NCI-H524 (cell line): ENCODE measurements at regions not wholly inside any gene's neighbourhood (a gene's known extent, or its start where the extent isn't known, plus 50 kb on each side); places are given as distances from the start of the nearest gene placed in this dataset.
"Not testable (repeated sequence)": the region's sequence is repeated elsewhere in the genome, so short reads cannot be mapped to it uniquely, and the experiment has no call there.

Experiments
- DNase-seq, 2 experiments: peaks; one replicate each; lab custom pipeline; 2025; lab: John Stamatoyannopoulos, UW

DNA sequence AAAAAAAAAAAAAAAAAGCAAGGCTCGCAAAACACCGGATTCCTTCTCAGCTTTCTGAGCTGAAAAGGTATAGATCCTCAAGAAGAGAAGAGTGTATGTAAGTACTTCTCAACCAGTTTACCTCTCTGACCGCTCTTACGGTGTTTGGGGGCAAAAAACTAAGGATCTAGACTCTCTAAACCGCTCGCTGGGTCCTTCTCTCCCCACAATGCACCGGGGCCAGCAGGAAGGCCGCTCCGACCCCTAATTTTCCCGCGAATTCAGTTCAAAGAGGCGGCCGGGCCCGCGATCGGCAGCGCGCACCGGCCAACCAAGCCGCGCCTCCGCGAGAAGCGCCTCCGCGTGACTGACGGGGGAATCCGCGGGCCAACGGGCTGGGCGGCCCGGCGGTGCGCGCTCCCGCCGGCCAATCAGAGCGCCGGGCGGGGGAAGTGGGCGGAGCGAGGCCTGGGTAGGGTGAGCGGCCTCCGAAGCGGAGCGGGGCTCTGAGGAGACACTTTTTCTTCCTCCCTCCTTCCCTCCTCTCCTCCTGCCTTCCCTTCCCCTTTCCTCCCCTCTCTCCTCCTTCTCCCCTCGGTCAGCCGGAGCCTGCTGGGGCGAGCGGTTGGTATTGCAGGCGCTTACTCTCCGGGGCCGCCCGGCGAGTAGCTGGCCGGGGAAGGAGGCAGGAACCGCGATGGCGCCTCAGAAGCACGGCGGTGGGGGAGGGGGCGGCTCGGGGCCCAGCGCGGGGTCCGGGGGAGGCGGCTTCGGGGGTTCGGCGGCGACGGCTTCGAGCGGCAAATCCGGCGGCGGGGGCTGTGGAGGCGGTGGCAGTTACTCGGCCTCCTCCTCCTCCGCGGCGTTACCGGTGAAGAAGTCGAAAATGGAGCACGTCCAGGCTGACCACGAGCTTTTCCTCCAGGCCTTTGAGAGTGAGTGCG, 93.0 kb downstream of the CRLF3 start:
- DNase-seq: peak; percentile 82 to 91

DNA sequence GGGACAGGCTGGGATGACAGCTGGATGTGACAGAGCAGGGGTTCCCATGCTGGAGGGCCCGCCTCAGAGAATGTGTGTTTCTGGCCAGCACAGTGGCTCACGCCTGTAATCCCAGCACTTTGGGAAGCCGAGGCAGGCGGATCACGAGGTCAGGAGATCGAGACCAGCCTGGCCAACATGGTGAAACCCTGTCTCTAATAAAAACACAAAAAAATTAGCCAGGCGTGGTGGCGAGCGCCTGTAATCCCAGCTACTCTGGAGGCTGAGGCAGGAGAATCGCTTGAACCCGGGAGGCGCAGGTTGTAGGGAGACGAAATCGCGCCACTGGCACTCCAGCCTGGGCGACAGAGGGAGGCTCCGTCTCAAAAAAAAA, 93.7 kb downstream of the CRLF3 start:
- peak in 1 of 2 experiments; percentile 64 for DNase-seq

DNA sequence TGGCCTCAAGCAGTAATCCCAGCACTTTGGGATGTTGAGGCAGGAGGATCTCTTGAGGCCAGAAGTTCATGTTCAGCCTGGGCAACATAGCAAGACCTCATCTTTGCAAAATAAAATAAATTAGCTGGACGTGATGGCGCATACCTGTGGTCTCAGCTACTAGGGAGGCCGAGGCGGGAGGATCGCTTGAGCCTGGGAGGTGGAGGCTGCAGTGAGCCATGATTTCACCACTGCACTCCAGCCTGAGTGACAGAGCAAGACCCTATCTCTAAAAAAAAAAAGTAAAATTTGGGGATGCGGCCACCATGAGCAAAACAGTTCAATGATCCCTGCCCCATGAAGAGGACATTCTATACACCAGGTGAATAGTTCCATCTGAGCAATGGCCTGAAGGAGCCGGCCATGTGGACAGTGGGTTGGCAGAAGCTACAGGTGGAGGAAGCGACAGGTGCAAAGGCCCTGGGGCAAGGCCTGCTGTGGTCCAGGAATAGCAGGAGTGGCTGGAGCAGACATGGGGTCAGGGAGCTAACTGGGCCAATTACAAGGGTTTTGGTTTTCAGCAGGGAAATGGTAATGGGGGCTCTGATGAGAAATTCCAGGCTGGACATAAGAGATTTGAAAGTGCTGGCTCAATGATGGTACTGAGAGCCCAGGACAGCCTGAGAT, 94.2 kb downstream of the CRLF3 start:
- not testable (repeated sequence) for DNase-seq

DNA sequence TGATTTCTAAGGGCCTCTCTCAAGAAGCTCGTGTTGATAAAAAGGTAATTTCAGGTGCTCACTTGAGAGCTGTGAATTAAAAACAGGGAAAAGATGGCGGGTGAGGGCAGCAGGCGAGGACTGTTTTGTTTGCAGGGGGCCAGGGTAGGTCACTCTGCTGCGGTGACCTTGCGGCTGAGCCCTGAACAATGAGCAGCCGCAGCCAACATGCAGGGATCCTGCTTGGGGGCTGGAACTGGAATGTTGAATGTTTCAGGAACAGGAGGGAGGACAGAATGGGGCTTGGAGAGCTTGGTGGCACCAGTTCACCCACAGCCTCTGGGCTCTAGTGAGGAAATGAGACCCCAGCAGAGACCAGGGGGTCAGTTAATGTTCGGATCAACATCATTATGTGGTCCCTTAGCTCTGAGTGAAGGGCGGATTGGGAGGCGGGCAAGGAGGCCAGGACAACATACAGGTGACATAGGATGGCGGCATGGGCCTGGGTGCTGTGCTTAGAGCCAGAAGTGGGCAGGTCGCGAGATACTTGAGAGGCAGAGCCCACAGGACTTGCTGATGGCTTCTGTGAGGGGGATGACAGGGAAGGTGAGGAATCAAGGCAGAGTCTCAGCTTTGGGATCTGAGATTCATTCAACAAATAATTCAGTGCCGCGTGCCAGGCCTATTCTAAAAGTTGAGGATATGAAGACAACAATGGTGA, 94.9 kb downstream of the CRLF3 start:
- not testable (repeated sequence) for DNase-seq

DNA sequence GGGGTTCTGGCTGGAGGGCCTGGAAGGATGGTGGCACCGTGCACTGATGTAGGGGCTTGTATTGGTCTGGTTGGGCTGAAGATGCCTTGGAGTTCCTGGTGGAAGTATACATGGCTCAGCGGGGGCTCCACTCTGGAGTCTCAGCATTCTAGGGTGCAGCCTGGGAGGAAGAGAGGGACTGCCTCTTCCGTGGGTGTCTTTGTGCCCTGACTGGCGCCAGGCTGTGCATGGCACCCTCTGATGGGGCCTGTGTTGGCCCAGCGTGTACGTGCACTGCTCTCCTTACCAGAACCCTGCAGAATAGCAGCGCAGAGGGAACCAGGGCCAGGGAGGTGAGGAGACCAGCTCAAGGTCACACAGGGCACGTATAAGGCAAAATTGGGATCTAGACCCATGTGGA, 97.0 kb downstream of the CRLF3 start:
- DNase-seq: not testable (repeated sequence)

DNA sequence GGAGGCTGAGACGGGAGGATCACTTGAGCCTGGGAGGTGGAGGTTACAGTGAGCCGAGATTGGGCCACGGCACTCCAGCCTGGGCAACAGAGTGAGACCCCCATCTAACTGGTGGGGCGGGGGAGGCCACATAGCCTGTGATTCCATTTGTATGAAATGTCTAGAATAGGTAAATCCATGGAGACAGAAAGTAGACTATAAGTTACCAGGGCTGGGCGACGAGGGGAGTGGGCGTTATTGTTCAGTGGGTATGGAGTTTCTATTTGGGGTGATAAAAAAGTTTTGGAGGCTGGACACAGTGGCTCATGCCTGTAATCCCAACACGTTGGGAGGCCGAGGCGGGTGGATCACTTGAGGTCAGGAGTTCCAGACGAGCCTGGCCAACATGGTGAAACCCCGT, 97.8 kb downstream of the CRLF3 start:
- not testable (repeated sequence) for DNase-seq

DNA sequence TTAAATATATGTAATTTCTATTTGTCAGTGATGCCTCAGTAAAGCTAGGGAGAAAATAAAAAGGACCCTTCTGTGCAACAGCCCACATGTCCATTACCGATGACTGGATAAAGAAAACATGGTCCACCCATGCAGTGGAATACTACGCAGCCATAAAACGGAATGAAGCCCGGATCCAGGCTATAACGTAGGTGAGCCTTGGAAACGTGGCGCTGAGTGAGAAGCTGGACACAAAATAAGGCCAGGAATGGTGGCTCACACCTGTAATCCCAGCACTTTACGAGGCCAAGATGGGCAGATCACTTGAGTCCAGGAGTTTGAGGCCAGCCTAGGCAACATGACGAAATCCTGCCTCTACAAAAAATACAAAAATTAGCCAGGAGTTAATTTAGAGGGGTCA, 98.2 kb downstream of the CRLF3 start:
- DNase-seq: not testable (repeated sequence)

DNA sequence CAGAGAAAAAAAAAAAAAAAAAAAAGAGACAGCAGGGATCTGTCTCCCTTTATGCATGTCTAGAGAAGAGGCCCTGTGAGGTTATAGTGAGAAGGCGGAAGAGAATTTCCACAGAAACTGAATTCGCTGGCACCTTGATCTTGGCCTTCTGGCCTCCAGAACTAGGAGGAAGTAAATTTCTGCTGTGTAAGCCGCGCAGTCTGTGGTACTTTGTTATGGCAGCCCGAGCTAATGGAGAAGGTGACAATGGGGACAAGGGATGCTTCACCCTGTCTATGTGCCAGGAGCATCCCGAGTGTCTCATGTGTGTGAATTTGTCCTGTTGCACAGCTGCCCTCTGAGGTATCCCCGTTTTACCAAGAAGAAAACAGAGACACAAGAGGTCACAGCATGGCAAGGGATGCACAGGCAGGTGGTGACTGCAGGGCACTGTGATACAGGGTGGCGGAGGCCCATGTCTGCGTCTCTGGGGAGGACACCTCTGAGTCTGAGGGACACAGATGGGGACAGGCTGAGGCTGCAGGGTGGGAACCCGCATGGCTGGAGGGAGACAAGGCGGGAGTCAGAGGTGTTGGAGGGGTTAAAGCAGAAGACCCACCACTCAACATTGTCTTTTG, 100.3 kb downstream of the CRLF3 start:
- not testable (repeated sequence) for DNase-seq

DNA sequence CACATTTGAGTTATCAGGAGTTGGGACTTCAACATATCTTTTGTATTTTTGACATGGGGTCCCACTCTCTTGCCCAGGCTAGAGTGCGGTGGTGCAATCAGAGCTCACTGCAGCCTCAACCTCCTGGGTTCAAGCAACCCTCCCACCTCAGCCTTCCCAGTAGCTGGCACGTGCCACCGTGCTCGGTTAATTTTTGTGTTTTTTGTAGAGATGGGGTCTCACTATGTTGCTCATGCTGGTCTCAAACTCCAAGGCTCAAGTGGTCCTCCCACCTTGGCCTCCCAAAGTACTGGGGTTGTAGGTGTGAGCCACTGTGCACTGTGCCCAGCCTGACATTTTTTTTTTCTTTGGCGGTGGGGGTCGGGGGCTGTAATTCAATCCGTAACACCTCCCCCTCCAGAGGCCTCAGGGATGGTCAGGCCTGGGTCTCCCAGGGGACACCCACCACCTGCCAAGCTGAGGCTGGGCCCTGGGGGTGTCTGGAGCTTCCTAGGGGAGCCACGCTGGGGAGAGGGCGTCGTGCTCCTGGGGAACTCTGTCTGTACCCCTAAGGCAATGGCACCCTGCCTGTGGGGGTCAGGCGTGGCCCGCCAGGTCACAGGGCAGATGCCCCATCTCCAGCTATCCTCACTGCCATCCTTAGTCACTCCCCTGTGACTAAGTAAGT, 102.2 kb downstream of the CRLF3 start:
- DNase-seq: not testable (repeated sequence)

DNA sequence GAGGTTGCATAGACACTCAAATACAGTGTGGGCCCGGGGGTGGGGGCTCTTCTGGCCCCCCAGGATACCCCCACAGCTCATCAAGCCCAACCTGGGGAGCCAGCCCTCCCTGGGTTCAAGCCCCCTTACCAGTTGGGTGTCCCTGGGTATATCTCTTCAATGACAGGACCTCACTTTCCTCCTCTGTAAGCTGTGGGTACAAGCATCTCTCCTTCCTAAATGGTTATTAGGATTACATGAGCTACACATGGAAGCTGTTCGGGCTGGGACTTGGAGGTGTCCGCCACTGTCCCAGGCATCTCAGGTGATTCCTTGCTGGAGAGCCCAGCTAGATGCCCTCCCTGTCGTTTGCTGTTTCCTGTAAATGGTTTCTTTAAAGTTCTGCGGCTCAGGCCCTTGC, 103.5 kb downstream of the CRLF3 start:
- not testable (repeated sequence) for DNase-seq

DNA sequence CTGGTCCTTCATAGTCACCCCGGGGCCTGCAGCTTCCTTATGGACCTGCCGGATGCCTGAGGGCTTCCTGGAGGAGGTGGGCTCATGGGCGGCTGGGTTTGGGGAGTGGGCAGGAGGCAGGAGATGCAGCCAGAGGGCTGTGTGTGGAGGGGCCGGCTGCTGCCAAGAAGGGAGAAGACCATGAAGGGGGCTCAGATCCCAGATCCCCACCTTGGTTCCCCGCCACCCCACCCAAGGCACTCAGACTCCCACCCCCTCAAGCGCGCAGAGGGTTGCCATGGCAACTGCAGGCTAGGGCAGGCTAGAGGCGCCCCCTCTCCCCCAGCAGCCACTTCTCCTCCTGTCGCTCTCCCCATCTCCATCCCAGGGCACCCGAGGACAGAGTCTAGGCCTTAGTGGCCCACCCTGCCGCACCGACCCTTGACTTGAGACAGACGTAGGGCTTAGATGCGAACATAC, 104.5 kb downstream of the CRLF3 start:
- DNase-seq: no peak

DNA sequence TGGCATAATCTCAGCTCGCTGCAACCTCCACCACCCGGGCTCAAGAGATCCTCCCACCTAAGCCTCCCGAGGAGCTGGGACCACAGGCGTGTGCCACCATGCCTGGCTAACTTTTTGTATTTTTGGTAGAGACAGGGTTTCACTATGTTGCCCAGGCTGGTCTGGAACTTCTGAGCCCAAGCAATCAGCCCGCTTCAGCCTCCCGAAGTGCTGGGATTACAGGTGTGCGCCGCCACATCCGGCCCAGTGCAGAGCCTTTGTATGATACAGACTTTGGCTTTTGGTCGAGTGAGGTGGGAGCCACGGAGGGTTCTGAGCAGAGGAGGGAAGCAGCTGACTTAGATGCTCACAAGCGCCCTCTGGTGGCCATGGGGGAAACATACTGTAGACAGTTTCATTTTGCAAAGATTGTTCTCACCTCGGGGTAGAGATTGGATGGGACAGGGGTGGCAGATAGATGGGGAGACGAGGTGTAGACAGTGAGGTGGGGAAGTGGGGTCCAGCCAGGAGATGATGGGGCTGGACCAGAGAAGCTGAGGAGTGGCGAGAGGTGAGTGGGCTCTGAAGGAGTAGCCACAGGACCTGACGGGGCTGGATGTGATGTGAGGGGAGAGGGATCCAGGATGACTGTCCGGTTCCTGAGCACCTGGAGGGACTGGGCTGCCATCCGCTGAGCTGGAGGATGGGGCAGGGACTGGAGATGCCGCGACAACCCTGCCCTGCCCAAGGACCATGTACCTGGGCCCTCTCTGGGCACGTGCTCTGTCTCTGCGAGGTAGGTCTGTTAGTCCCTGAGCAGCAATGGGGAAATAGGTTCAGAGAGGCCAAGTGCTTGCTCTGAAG, 105.1 kb downstream of the CRLF3 start:
- peak; percentile 43 to 68 for DNase-seq

DNA sequence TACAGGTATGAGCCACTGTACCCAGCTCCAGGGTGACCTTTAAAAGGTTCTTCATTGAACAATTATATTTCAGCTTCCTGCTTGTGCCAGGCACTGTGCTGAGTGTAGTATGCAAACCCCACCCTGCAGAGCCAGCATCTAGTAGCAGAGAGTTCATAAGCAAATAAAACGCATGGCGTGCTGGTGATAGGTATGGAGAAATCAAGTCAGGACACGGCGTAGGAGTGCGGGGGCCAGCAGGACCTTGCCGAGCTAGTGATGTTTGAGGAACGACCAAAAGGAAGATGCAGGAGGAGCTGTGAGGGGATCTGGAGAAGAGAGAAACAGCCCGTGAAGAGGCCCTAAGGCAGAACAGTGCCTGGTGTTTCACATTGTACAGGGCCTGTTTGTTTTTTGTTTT, 105.8 kb downstream of the CRLF3 start:
- not testable (repeated sequence) for DNase-seq

DNA sequence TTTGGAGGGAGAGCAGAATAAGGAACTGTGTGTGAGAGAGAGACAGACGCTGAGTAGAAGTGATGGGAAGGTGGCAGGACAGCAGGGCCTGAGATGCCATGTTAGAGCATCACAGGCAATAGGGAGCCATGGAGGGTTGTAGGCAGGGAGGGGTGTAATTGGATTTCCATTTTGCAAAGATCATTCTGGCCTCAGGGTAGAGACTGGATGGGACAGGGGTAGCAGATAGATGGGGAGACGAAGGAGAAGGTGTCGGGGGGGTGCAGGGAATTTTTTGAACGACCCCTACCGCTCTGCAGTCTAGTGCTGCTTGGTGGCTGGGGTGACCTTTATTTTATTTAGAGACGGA, 106.4 kb downstream of the CRLF3 start:
- not testable (repeated sequence) for DNase-seq

DNA sequence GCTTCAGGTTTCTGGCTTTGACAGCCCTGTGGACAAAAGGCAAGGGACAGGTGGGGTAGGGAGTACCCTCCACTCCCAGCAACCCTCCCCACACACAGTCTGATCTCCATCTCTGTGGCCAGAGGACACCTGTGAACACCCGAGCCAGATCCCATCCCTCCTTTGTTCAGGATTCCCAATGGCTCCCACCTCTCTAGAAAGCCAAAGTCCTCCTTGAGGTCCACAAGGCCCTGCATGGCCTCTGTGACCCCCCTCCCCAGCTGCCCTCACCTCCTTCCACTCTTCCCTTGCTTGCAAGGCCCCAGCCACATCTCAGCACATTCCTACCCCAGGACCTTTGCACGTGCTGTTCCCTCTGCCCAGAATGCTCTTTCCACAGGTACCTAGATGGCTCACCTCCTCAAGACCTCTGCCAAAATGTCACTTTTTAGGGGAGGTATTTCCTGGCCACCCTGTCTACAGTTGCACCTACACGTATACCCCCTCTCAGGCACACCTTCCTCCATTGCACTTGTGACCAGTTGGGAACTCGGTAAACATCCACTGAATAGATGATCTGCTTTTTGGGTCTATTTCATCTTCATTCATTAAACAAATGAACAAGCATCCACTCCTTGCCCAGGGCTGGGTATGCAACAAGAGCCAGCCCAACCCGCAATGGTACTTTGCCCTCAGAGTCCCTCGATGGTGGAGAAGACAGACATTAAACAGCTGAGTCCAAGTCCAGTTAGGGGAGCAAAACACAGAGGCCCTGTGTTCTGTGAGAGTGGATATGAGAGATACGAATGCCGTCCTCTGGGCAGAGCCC, 107.0 kb downstream of the CRLF3 start:
- DNase-seq: no peak

DNA sequence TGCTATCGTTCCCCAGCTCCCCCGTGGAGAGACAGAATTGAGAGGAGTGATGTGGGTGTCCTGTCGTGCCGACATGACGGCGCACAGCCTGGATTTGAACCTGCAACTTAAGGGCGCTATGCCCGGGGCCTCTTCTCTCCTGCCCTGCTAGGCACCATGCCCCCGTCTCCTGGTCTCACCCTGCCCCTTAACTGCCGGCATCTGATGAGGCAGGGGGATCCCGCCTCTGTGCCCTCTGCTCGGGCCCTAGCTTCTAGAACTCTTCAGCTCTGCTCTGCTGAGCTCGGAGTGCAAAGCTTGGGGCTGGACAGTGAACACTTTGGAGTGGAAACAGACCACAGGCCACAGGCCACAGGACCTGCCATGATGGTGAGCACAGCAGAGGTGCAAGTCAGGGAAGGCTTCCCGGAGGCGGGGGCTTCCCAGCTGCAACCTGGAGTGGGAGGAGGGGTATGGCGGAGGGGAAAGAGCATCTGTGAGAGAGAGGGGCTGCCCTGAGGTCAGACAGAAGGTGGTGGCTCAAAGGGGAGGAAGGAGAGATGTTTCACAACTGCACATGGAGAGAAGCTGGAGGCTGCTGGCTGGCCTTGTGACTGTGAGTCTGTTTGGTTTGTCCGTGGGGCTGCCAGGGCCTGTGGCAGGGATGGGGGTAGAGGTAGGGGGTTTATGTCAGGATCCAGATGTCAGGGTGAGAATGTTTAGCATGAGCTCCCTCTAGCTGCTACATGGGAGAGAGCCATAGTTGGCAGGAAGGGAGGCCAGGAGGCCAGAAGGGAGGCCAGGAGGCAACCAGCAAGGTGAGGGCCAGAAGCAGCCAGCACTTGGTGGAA, 107.8 kb downstream of the CRLF3 start:
- peak; percentile 56 to 60 for DNase-seq

DNA sequence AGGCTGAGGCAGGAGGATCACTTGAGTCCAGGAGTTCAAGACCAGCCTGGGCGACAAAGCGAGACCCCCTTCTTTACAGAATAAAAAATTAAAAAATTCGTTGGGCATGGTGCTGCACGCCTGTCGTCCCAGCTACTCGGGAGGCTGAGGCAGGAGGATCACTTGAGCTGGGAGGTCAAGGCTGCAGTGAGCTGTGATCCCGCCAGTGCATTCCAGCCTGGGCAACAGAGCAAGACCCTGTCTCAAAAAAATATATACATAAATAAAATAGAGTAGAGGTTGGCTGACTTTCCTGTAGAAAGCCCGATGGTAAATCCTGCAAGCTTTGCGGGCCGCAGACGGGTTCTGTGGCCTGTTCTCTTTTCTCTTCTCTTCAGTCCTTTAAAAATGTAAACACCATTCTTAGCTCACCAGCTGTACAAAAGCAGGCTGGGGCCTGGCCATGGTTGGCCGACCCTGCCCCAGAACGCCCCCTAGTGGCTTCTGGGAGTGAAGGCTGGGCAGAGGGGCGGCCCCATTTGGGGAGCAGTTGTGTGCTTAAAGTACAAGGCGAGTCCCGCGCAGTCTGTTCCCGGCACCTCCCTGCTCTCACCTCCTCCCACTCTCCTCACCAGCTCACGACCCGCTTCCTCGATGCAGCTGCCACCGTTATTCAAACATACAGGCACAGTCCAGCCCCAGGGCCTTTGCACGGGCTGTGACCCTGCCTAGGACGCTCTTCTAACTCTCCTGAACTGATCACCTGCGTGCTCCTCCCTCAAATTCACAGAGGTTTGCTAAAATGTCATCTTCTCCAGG, 109.5 kb downstream of the CRLF3 start:
- DNase-seq: peak; percentile 26 to 66

DNA sequence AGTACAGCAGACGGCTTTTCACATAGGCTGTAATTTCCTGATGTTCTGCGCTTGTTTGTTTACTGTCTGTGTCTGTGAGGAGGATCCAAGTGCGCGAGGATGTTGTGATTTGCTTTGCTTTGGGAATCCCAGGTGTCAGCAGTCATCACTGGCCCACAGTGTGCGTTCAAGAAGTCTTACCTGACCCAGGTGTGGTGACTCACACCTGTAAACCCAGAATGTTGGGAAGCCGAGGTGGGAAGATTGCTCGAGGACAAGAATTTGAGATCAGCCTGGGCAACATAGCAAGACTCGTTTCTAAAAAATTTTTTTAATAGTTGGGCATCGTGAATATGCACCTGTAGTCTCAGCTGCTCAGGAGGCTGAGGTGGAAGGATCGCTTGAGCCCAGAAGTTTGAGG, 110.7 kb downstream of the CRLF3 start:
- DNase-seq: not testable (repeated sequence)
